GM23338 (cell line): ENCODE measurements at regions not wholly inside any gene's neighbourhood (a gene's known extent, or its start where the extent isn't known, plus 50 kb on each side); places are given as distances from the start of the nearest gene placed in this dataset.

Experiments
- ATAC-seq: fragments of 200-7000 bp; cut with Tn5 transposase; 3 replicates; pipeline ENCODE4 v1.9.1; 2020
- DNase-seq: peaks from one replicate; pipeline ENCODE4 v3.0.0-alpha.2; 2015; ENCODE audit warnings: low spot score
- H2AFZ ChIP-seq: fragments of 200-600 bp; sonication (generic); 2 replicates; pipeline ENCODE4 v1.8.0; 2016; ENCODE audit warnings: antibody characterized with exemption, mild to moderate bottlenecking, moderate library complexity
- H3F3A ChIP-seq: fragments of 200-600 bp; sonication (generic); replicated peaks from 2 replicates; pipeline ENCODE4 v1.8.0; 2017; ENCODE audit warnings: antibody characterized with exemption, mixed run types, low read depth
- H3K27ac ChIP-seq: fragments of 200-600 bp; sonication (generic); 2 replicates; pipeline ENCODE4 v1.6.1; 2016; ENCODE audit warnings: low read depth
- H3K27me3 ChIP-seq: fragments of 200-600 bp; sonication (generic); 2 replicates; pipeline ENCODE4 v1.8.0; 2016; ENCODE audit warnings: mild to moderate bottlenecking, mixed run types, moderate library complexity; ENCODE audit not compliant: insufficient read depth
- H3K36me3 ChIP-seq: fragments of 200-600 bp; sonication (generic); 2 replicates; pipeline ENCODE4 v1.8.0; 2016; ENCODE audit warnings: mild to moderate bottlenecking; ENCODE audit not compliant: insufficient read depth
- H3K4me1 ChIP-seq: fragments of 200-600 bp; sonication (generic); 2 replicates; pipeline ENCODE4 v1.8.0; 2016; ENCODE audit warnings: mild to moderate bottlenecking, moderate library complexity; ENCODE audit not compliant: insufficient read depth
- H3K4me2 ChIP-seq: fragments of 200-600 bp; sonication (generic); 2 replicates; pipeline ENCODE4 v1.7.1; 2017; ENCODE audit warnings: mixed run types
- H3K4me3 ChIP-seq: fragments of 200-600 bp; sonication (generic); 2 replicates; pipeline ENCODE4 v1.6.1; 2016; ENCODE audit warnings: mixed run types
- H3K79me2 ChIP-seq: fragments of 200-600 bp; sonication (generic); replicated peaks from 2 replicates; pipeline ENCODE4 v1.8.0; 2017; ENCODE audit warnings: mild to moderate bottlenecking; ENCODE audit not compliant: insufficient read depth
- H3K9me2 ChIP-seq: fragments of 200-600 bp; sonication (generic); 2 replicates; pipeline ENCODE4 v1.8.0; 2017; ENCODE audit not compliant: insufficient read depth
- H4K20me1 ChIP-seq: fragments of 200-600 bp; sonication (generic); replicated peaks from 2 replicates; pipeline ENCODE4 v1.8.0; 2017; ENCODE audit warnings: mild to moderate bottlenecking; ENCODE audit not compliant: insufficient read depth
- H3K27ac Mint-ChIP-seq: 2 replicates; pipeline ENCODE4 v1.8.0; 2020; ENCODE audit warnings: inconsistent platforms, mild to moderate bottlenecking, moderate library complexity, mixed read lengths
- H3K27me3 Mint-ChIP-seq: 3 replicates; pipeline ENCODE4 v1.8.0; 2022; ENCODE audit warnings: low read depth, mild to moderate bottlenecking, moderate library complexity, mixed read lengths, inconsistent platforms; ENCODE audit not compliant: insufficient read depth, poor library complexity
- H3K36me3 Mint-ChIP-seq: 3 replicates; pipeline ENCODE4 v1.8.0; 2021; ENCODE audit warnings: low read depth, mild to moderate bottlenecking, inconsistent platforms, moderate library complexity, mixed read lengths
- H3K4me1 Mint-ChIP-seq: 3 replicates; pipeline ENCODE4 v1.8.0; 2020; ENCODE audit warnings: mild to moderate bottlenecking, inconsistent platforms, mixed read lengths
- H3K4me3 Mint-ChIP-seq: 3 replicates; pipeline ENCODE4 v1.8.0; 2021; ENCODE audit warnings: moderate library complexity, mild to moderate bottlenecking, inconsistent platforms, mixed read lengths
- H3K9me3 Mint-ChIP-seq: 3 replicates; pipeline ENCODE4 v1.8.0; 2020; ENCODE audit warnings: moderate library complexity, mild to moderate bottlenecking, inconsistent platforms, mixed read lengths
- CTCF ChIP-seq, 2 experiments: fragments of 200-600 bp in 1 of 2; sonication (generic) in 1 of 2; conservative IDR thresholded peaks; 2 replicates each; pipeline versions ENCODE4 v1.5.1 to v1.6.1; 2016 to 2017; ENCODE audit warnings: antibody characterized with exemption in 2 of 2, low read depth in 2 of 2, mild to moderate bottlenecking in 2 of 2, moderate library complexity in 1 of 2
- ETS1 ChIP-seq: IDR thresholded peaks from 2 replicates; pipeline ENCODE4 v1.6.1; 2016; ENCODE audit warnings: antibody characterized with exemption
- EZH2phosphoT487 ChIP-seq: fragments of 200-600 bp; sonication (generic); IDR thresholded peaks from one replicate; pipeline ENCODE4 v1.8.1; 2018; ENCODE audit warnings: antibody characterized with exemption; ENCODE audit not compliant: unreplicated experiment
- NANOG ChIP-seq: IDR thresholded peaks from 2 replicates; pipeline ENCODE4 v1.6.1; 2016; ENCODE audit warnings: antibody characterized with exemption, borderline replicate concordance
- POLR2AphosphoS5 ChIP-seq: IDR thresholded peaks from 2 replicates; pipeline ENCODE4 v1.6.1; 2016; ENCODE audit warnings: antibody characterized with exemption, low read depth
- REST ChIP-seq: IDR thresholded peaks from one replicate; pipeline ENCODE4 v1.6.1; 2018; ENCODE audit warnings: antibody characterized with exemption; ENCODE audit not compliant: unreplicated experiment
- ZNF114 ChIP-seq: fragments of 250-450 bp; sonication (Bioruptor Pico); IDR thresholded peaks from 2 replicates; pipeline ENCODE4 v1.5.0; 2020; ENCODE audit warnings: mild to moderate bottlenecking, moderate library complexity
- ZNF331 ChIP-seq: fragments of 250-450 bp; sonication (Bioruptor Pico); IDR thresholded peaks from 2 replicates; pipeline ENCODE4 v1.5.0; 2020; ENCODE audit warnings: low read depth, mild to moderate bottlenecking, moderate library complexity

GRCh38 chr2:129885735-129886134, 93.7 kb upstream of the RAB6C start:
- Mint-ChIP-seq H3K27ac (no peak overlapping the region), H3K27me3 (no peaks in the 10 kb centered on the region), H3K4me1 (peaks cover 17% of the 10 kb centered on the region), H3K4me3 (no peak overlapping the region), H3K9me3 (no peaks in the 10 kb centered on the region), H3K36me3 (no peaks in the 10 kb centered on the region)
- Histone ChIP-seq H3K9me2 (peaks cover 5% of the 10 kb centered on the region; the same call in 1 of the 2 replicates), H2AFZ (no peak overlapping the region), H3F3A (no peaks in the 10 kb centered on the region), H3K36me3 (no peaks in the 10 kb centered on the region), H3K27ac (no peak overlapping the region), H3K4me1 (peaks cover 17% of the 10 kb centered on the region), H4K20me1 (no peaks in the 10 kb centered on the region), H3K4me3 (no peak overlapping the region), H3K79me2 (no peaks in the 10 kb centered on the region), H3K27me3 (no peaks in the 10 kb centered on the region), H3K4me2 (no peak overlapping the region)
- ATAC-seq (peak; percentile 75), DNase-seq (peak; percentile 31)
- no peak for TF ChIP-seq ETS1
- TF ChIP-seq CTCF (conservative IDR thresholded peaks at IDR 0.05; ENCODE audit: low read depth in 2 of 2) = peak; percentile 38 to 67

GRCh38 chr2:129887688-129888266, 91.7 kb upstream of the RAB6C start:
- Mint-ChIP-seq H3K9me3 (no peaks in the 10 kb centered on the region), H3K27me3 (peaks cover 2% of the 10 kb centered on the region)
- no peak for ATAC-seq

More at GRCh38 chr2:129887688-129888266, 91.7 kb upstream of the RAB6C start:
- Mint-ChIP-seq H3K4me3 (no peak overlapping the region), H3K27ac (no peak overlapping the region), H3K4me1 (peaks cover 21% of the 10 kb centered on the region), H3K36me3 (no peaks in the 10 kb centered on the region)
- Histone ChIP-seq H3K9me2 (peaks cover 5% of the 10 kb centered on the region; the same call in 1 of the 2 replicates), H3F3A (no peaks in the 10 kb centered on the region), H3K4me3 (no peak overlapping the region), H3K36me3 (no peaks in the 10 kb centered on the region), H3K79me2 (no peaks in the 10 kb centered on the region), H4K20me1 (no peaks in the 10 kb centered on the region), H2AFZ (no peak overlapping the region), H3K4me2 (no peak overlapping the region), H3K4me1 (peaks cover 17% of the 10 kb centered on the region), H3K27ac (no peak overlapping the region), H3K27me3 (no peaks in the 10 kb centered on the region)
- TF ChIP-seq ZNF114 (no peak), POLR2AphosphoS5 (no peak), NANOG (no peak), EZH2phosphoT487 (no peak), REST (no peak), ZNF331 (CRISPR knock-in tag) (no peak)
- DNase-seq = no peak
